Astrocyte (in vitro differentiated cells and primary cell): ENCODE measurements at regions not wholly inside any gene's neighbourhood (a gene's known extent, or its start where the extent isn't known, plus 50 kb on each side); places are given as distances from the start of the nearest gene placed in this dataset.

ENCODE experiments used
- DNase-seq: peaks from one replicate; pipeline ENCODE4 v3.0.0-alpha.2; 2010; ENCODE audit warnings: low read depth
- FAIRE-seq: peaks from 2 replicates; lab custom pipeline; 2011; peaks lifted over from hg19 to GRCh38; lab: Jason Lieb, UNC
- H2AFZ ChIP-seq: 2 replicates; pipeline ENCODE4 v1.6.0; 2012; ENCODE audit warnings: low read depth, low read length, inconsistent platforms
- H3K27ac ChIP-seq: 2 replicates; pipeline ENCODE4 v1.5.1; 2011; ENCODE audit warnings: low read depth, low read length, inconsistent platforms
- H3K27me3 ChIP-seq: 2 replicates; pipeline ENCODE4 v1.6.0; 2011; ENCODE audit warnings: low read length, inconsistent platforms; ENCODE audit not compliant: insufficient read depth
- H3K36me3 ChIP-seq: 2 replicates; pipeline ENCODE4 v1.5.1; 2011; ENCODE audit warnings: low read length, inconsistent platforms; ENCODE audit not compliant: insufficient read depth
- H3K4me1 ChIP-seq: 2 replicates; pipeline ENCODE4 v1.5.1; 2011; ENCODE audit warnings: low read length, inconsistent platforms; ENCODE audit not compliant: insufficient read depth
- H3K4me2 ChIP-seq: 2 replicates; pipeline ENCODE4 v1.6.0; 2012; ENCODE audit warnings: low read length, inconsistent platforms
- H3K4me3 ChIP-seq: 2 replicates; pipeline ENCODE4 v1.5.1; 2011; ENCODE audit warnings: low read depth, mild to moderate bottlenecking, low read length, inconsistent platforms; ENCODE audit not compliant: insufficient read depth
- H3K79me2 ChIP-seq: 2 replicates; pipeline ENCODE4 v1.6.0; 2012; ENCODE audit warnings: mild to moderate bottlenecking, low read length, inconsistent platforms; ENCODE audit not compliant: insufficient read depth
- H3K9ac ChIP-seq: 2 replicates; pipeline ENCODE4 v1.6.0; 2012; ENCODE audit warnings: mild to moderate bottlenecking, low read length, inconsistent platforms
- H3K9me3 ChIP-seq: 2 replicates; pipeline ENCODE4 v1.5.1; 2012; ENCODE audit warnings: low read depth, mild to moderate bottlenecking, low read length, inconsistent platforms; ENCODE audit not compliant: insufficient read depth
- H4K20me1 ChIP-seq: 2 replicates; pipeline ENCODE4 v1.6.0; 2012; ENCODE audit warnings: low read length, inconsistent platforms; ENCODE audit not compliant: insufficient read depth
- H3K27ac Mint-ChIP-seq: one replicate; pipeline ENCODE4 v1.8.0; 2021; ENCODE audit warnings: mild to moderate bottlenecking, mixed read lengths; ENCODE audit not compliant: unreplicated experiment
- H3K27me3 Mint-ChIP-seq: one replicate; pipeline ENCODE4 v1.8.0; 2021; ENCODE audit warnings: low read depth, mixed read lengths; ENCODE audit not compliant: unreplicated experiment
- H3K36me3 Mint-ChIP-seq: one replicate; pipeline ENCODE4 v1.8.0; 2021; ENCODE audit warnings: low read depth, mixed read lengths; ENCODE audit not compliant: unreplicated experiment
- H3K4me1 Mint-ChIP-seq: one replicate; pipeline ENCODE4 v1.8.0; 2021; ENCODE audit warnings: low read depth, mixed read lengths; ENCODE audit not compliant: unreplicated experiment
- H3K4me3 Mint-ChIP-seq: one replicate; pipeline ENCODE4 v1.8.0; 2021; ENCODE audit warnings: mild to moderate bottlenecking, moderate library complexity, mixed read lengths; ENCODE audit not compliant: unreplicated experiment
- H3K9me3 Mint-ChIP-seq: one replicate; pipeline ENCODE4 v1.8.0; 2021; ENCODE audit warnings: mild to moderate bottlenecking, mixed read lengths; ENCODE audit not compliant: unreplicated experiment
- CTCF ChIP-seq: IDR thresholded peaks from 2 replicates; pipeline ENCODE4 v1.5.1; 2011; ENCODE audit warnings: low read depth, mild to moderate bottlenecking, inconsistent platforms, low read length, moderate library complexity; ENCODE audit not compliant: insufficient read depth
- EZH2 ChIP-seq: IDR thresholded peaks from 2 replicates; pipeline ENCODE4 v1.6.1; 2012; ENCODE audit warnings: mild to moderate bottlenecking, low read length, inconsistent platforms; ENCODE audit not compliant: insufficient read depth

GRCh38 chr9:7980691-7981289, 181.2 kb upstream of the DMAC1 start:
- peaks cover 7% of the 10 kb centered on the region for H3K4me1 Mint-ChIP-seq
- H3K9ac ChIP-seq: no peak overlapping the region
- H3K9me3 Mint-ChIP-seq: peaks cover 3% of the 10 kb centered on the region
- H3K4me3 Mint-ChIP-seq: no peak overlapping the region
- no peaks in the 10 kb centered on the region for H3K9me3 ChIP-seq
- H3K4me1 ChIP-seq: peaks cover 4% of the 10 kb centered on the region
- no peak overlapping the region for H3K27ac Mint-ChIP-seq
- H3K27me3 ChIP-seq: no peaks in the 10 kb centered on the region
- no peaks in the 10 kb centered on the region for H3K36me3 ChIP-seq
- H4K20me1 ChIP-seq: no peaks in the 10 kb centered on the region
- FAIRE-seq: no peak
- no peak overlapping the region for H2AFZ ChIP-seq
- H3K79me2 ChIP-seq: no peaks in the 10 kb centered on the region
- H3K4me2 ChIP-seq: no peak overlapping the region
- H3K27me3 Mint-ChIP-seq: peaks cover 2% of the 10 kb centered on the region
- H3K36me3 Mint-ChIP-seq: no peaks in the 10 kb centered on the region
- H3K4me3 ChIP-seq: no peak overlapping the region
- DNase-seq: no peak
- H3K27ac ChIP-seq: no peak overlapping the region
- TF ChIP-seq EZH2: no peak
- no peak for TF ChIP-seq CTCF

DNA sequence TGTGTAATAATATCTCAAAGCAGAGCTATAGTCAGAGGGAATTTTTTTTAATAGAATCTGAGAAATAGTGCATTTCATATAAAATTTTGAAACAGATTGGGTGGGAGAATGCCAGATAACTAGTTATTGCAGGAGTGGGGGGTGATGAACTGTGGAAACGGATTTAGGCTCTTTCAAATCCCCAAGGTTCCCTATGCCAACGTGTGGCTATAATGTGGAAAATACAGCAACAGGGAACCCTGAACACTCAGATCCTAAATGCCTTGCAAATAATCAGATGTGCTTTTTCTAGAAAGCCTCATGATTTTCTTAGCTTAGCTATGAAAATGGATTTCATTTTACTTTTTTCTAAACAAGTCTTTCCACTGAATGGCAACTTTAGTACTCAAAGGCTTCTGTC, 180.5 kb upstream of the DMAC1 start:
- H2AFZ ChIP-seq: no peak overlapping the region
- Mint-ChIP-seq H3K9me3 (peaks cover 3% of the 10 kb centered on the region), H3K4me3 (no peak overlapping the region), H3K36me3 (no peaks in the 10 kb centered on the region), H3K27ac (no peak overlapping the region), H3K4me1 (peaks cover 7% of the 10 kb centered on the region), H3K27me3 (peaks cover 2% of the 10 kb centered on the region)
- TF ChIP-seq CTCF (no peak), EZH2 (no peak)
- no peaks in the 10 kb centered on the region for H3K36me3 ChIP-seq
- no peak overlapping the region for H3K27ac ChIP-seq
- peaks cover 4% of the 10 kb centered on the region for H3K4me1 ChIP-seq
- no peaks in the 10 kb centered on the region for H4K20me1 ChIP-seq
- H3K4me2 ChIP-seq: no peak overlapping the region
- H3K9me3 ChIP-seq: no peaks in the 10 kb centered on the region
- H3K27me3 ChIP-seq: no peaks in the 10 kb centered on the region
- H3K79me2 ChIP-seq: no peaks in the 10 kb centered on the region
- no peak overlapping the region for H3K9ac ChIP-seq
- no peak overlapping the region for H3K4me3 ChIP-seq
- DNase-seq (no peak), FAIRE-seq (no peak)

- Histone ChIP-seq H3K36me3 (no peaks in the 10 kb centered on the region), H3K9ac (no peak overlapping the region), H3K79me2 (no peaks in the 10 kb centered on the region), H2AFZ (no peak overlapping the region), H3K27ac (no peak overlapping the region), H3K4me3 (no peak overlapping the region), H4K20me1 (no peaks in the 10 kb centered on the region), H3K4me2 (no peak overlapping the region), H3K27me3 (no peaks in the 10 kb centered on the region), H3K9me3 (no peaks in the 10 kb centered on the region), H3K4me1 (peaks cover 4% of the 10 kb centered on the region)
- Mint-ChIP-seq H3K36me3 (no peaks in the 10 kb centered on the region), H3K27ac (no peak overlapping the region), H3K4me1 (peaks cover 7% of the 10 kb centered on the region), H3K4me3 (no peak overlapping the region), H3K27me3 (peaks cover 2% of the 10 kb centered on the region), H3K9me3 (peaks cover 3% of the 10 kb centered on the region)
- TF ChIP-seq CTCF (no peak), EZH2 (no peak)
- FAIRE-seq (no peak), DNase-seq (no peak)
These were observed 180.0 kb upstream of the DMAC1 start for GRCh38 chr9:7979611-7980010.
